DND-41 (cell line): ENCODE measurements at regions not wholly inside any gene's neighbourhood (a gene's known extent, or its start where the extent isn't known, plus 50 kb on each side); places are given as distances from the start of the nearest gene placed in this dataset.

Experiments
- CTCF ChIP-seq: IDR thresholded peaks from 2 replicates; pipeline ENCODE4 v1.5.1; 2012; ENCODE audit warnings: borderline replicate concordance, low read length, moderate library complexity, mild to moderate bottlenecking; ENCODE audit not compliant: poor library complexity, severe bottlenecking; ENCODE audit errors: extremely low read depth
- EZH2 ChIP-seq: IDR thresholded peaks from 3 replicates; pipeline ENCODE4 v1.6.1; 2012; ENCODE audit warnings: borderline replicate concordance, low read depth, mild to moderate bottlenecking, moderate library complexity, low read length, inconsistent platforms; ENCODE audit not compliant: severe bottlenecking

DNA sequence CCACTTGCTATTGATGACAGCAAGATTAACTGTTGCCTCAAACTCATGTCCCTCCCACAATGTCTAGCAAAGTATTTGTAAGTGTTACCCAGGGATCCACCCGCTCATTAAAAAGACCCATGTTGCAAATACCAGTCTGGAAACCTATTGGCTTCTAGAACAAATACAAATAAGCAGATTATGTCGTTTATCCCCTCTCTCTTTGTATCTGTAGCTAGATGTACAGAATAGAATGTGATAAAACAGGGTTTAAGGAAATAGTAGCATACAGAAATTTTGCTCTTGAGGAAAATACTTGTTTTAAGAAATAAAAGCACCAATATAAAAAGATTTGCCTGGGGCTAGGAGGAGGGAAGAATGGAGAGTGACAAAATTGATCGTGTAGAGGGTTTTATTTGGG is 142.7 kb upstream of the ZIC3 start:
- no peak for TF ChIP-seq CTCF
- TF ChIP-seq EZH2 = no peak
